ENCODE measurements at regions not wholly inside any gene's neighbourhood (a gene's known extent, or its start where the extent isn't known, plus 50 kb on each side); places are given as distances from the start of the nearest gene placed in this dataset.
A peak's percentile ranks its signal among the peaks of the same experiment; 100 is the strongest.

DNA sequence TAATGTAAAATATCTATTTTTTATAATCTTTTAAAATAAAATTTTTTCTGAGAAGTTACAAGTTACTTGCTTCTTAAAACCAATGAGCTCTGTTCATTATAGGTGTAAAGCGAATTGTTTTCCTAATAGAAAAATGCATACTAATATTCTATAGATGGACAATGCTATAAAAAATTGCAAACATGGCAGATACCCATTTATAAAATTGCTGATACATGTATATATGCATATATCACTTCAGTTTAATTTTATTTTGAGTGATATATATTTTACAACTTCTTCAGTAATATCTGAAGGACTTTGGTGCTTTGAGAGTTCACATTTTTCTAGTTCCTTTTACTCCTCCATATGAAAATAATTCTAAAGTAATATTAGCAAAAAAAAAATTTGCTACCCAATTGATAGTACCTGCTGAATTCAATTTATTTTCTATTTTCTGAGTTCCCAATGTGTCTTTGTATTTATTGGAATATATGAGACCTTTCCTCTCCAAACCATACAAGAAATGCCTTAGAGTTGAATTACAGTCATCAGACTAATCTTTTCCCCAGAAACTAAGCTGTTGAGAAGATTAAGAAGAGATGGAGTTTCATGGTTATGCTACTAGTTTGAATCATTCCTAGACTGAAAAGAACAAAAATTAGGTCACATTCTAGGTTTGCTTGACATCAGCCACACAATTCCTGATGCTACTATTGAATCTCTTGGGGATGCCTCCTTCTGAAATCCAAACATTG is 1937.5 kb upstream of the SEL1L start:
- no peak overlapping the region for H3K4me3 Mint-ChIP-seq
- H3K9me3 Mint-ChIP-seq: no peaks in the 10 kb centered on the region
- no peaks in the 10 kb centered on the region for H3K36me3 Mint-ChIP-seq (ENCODE audit: low read depth)
- H3K27ac Mint-ChIP-seq: peak overlapping the region in 2 of 3 experiments; percentile 25 to 31
- no peaks in the 10 kb centered on the region for H3K27me3 Mint-ChIP-seq (ENCODE audit: low read depth)
- TF ChIP-seq, protein P1, sequence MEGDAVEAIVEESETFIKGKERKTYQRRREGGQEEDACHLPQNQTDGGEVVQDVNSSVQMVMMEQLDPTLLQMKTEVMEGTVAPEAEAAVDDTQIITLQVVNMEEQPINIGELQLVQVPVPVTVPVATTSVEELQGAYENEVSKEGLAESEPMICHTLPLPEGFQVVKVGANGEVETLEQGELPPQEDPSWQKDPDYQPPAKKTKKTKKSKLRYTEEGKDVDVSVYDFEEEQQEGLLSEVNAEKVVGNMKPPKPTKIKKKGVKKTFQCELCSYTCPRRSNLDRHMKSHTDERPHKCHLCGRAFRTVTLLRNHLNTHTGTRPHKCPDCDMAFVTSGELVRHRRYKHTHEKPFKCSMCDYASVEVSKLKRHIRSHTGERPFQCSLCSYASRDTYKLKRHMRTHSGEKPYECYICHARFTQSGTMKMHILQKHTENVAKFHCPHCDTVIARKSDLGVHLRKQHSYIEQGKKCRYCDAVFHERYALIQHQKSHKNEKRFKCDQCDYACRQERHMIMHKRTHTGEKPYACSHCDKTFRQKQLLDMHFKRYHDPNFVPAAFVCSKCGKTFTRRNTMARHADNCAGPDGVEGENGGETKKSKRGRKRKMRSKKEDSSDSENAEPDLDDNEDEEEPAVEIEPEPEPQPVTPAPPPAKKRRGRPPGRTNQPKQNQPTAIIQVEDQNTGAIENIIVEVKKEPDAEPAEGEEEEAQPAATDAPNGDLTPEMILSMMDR (IDR thresholded peaks at IDR 0.05; ENCODE audit: unreplicated experiment in 3 of 3): no peak
- H3K4me1 Mint-ChIP-seq: peaks cover 28% of the 10 kb centered on the region

DNA sequence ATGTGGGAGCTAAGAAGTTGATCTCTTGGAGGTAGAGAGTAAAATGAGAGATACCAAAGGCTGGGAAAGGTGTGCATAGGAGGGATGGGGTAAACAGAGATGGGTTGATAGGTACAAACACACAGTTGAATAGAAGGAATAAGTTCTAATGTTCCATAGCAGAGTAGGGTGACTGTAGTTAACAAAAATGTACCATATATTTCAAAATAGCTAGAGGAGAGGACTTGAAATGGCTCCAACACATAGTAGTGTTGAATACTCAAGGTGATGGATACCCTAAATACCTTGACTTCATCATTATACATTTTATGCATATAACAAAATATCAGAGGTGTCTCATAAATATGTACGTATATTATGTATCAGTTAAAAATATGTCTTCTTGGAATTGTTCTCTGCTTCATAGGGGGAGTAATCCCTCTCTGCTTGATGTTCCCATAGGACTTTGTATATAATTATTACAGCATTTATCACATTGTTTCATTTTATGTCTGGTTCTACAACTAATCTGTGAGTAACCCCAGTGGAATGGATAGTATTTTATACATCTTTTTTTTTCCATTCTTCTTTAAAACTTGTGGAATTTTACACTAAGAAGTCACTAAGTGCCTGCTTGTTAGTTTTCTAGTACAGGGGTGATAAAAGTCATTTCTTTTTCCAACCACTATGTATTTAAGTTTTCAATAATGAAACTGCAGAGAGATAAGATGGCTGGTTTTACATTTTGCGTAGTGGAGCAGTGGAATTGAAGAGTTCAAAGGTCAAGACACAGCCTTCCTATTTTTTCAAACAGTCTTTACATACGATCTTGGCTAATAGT is 1940.0 kb upstream of the SEL1L start:
- no peaks in the 10 kb centered on the region for H3K27me3 Mint-ChIP-seq (ENCODE audit: low read depth)
- peaks cover 31% of the 10 kb centered on the region for H3K4me1 Mint-ChIP-seq
- H3K4me3 Mint-ChIP-seq: no peak overlapping the region
- H3K27ac Mint-ChIP-seq: peak overlapping the region; percentile 5 to 55 (median 15)
- no peaks in the 10 kb centered on the region for H3K9me3 Mint-ChIP-seq
- TF ChIP-seq, protein P1 (IDR thresholded peaks at IDR 0.05; ENCODE audit: unreplicated experiment in 3 of 3): no peak
- H3K36me3 Mint-ChIP-seq (ENCODE audit: low read depth): no peaks in the 10 kb centered on the region

DNA sequence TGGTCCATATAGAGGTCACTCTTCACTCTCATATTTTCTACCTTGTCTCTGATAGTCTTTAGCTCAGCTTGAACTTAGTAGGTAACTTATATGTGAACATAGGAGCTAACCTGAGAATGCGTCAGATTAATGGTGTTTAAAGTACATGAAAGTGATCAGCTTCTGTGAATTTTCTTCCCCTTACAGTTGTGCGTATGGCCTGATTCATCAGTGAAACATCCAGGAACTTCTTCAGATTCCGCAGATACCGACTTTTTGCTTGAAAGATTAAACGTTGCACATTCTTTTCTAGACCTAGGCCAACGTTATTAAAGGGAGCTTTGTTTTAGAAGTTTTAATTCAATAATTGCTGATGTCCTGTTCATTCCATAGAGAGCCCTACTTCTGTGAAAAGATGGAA is 1945.1 kb upstream of the SEL1L start:
- H3K36me3 Mint-ChIP-seq (ENCODE audit: low read depth): no peaks in the 10 kb centered on the region
- peak overlapping the region in 1 of 3 experiments; percentile 2 for H3K27ac Mint-ChIP-seq

DNA sequence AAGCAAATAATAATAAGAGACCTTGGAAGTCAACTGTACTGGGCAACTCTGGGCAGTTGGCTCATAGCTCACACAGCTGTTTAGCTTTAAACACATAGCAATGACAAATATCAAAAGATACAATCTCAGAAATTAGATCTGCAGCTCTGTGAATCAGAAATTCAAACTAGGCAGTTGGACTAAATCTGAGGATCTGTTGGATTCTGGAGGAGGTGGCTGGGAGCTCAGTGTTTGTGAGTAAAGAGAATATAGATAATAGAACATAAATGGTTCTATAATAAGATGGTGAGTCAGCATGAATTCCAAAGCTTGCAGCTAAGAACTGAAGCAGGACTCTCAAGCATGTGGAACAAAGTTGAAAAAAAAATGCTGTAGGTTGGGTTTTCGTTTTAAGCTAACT is 1949.4 kb upstream of the SEL1L start:
- H3K27me3 Mint-ChIP-seq (ENCODE audit: low read depth): no peaks in the 10 kb centered on the region
- TF ChIP-seq, protein P1 (IDR thresholded peaks at IDR 0.05; ENCODE audit: unreplicated experiment in 3 of 3): no peak
- H3K27ac Mint-ChIP-seq: peak overlapping the region; percentile 41 to 54 (median 45)
- H3K36me3 Mint-ChIP-seq (ENCODE audit: low read depth): no peaks in the 10 kb centered on the region
- peaks cover 31% of the 10 kb centered on the region for H3K4me1 Mint-ChIP-seq
- H3K4me3 Mint-ChIP-seq: no peak overlapping the region
- no peaks in the 10 kb centered on the region for H3K9me3 Mint-ChIP-seq

More for the DNA sequence above, 1945.1 kb upstream of the SEL1L start:
- TF ChIP-seq, protein P1 (IDR thresholded peaks at IDR 0.05; ENCODE audit: unreplicated experiment in 3 of 3): no peak
- Mint-ChIP-seq H3K4me3 (no peak overlapping the region), H3K27me3 (ENCODE audit: low read depth) (no peaks in the 10 kb centered on the region), H3K4me1 (peaks cover 37% of the 10 kb centered on the region), H3K9me3 (no peaks in the 10 kb centered on the region)

DNA sequence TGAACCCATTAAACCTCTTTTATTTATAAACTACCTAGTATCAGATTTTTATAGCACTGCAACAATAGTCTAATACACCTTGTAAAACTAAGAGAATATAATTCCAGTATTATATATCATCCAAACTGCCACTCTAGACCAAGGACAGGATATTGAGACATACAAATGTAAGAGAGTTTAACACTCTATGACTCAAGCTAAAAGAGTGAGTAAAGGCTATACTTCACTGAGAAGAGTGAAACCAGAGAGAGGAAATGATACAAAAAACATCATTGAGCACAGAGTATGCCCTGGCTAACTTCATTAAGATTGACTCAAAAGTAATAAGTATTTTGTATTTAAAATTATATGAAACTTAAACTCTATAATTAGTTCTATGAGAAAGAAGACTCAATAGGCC is 1951.9 kb upstream of the SEL1L start:
- H3K9me3 Mint-ChIP-seq: no peaks in the 10 kb centered on the region
- no peaks in the 10 kb centered on the region for H3K27me3 Mint-ChIP-seq (ENCODE audit: low read depth)
- H3K4me3 Mint-ChIP-seq: no peak overlapping the region

More for the DNA sequence above, 1951.9 kb upstream of the SEL1L start:
- Mint-ChIP-seq H3K4me1 (peaks cover 24% of the 10 kb centered on the region), H3K36me3 (ENCODE audit: low read depth) (no peaks in the 10 kb centered on the region), H3K27ac (no peak overlapping the region)
- TF ChIP-seq, protein P1 (IDR thresholded peaks at IDR 0.05; ENCODE audit: unreplicated experiment in 3 of 3): no peak
